Ovary (tissue), 7 donors: ENCODE measurements at regions not wholly inside any gene's neighbourhood (a gene's known extent, or its start where the extent isn't known, plus 50 kb on each side); places are given as distances from the start of the nearest gene placed in this dataset.

Source experiments
- DNase-seq, 5 donors: peaks; one replicate each; pipeline ENCODE4 v3.0.0-alpha.2; 2019 to 2020
- H3K27ac ChIP-seq, 2 donors: fragments of 200-600 bp; one replicate each; pipeline versions ENCODE4 v1.5.1 to v1.8.0; 2019 to 2022
- H3K27me3 ChIP-seq: fragments of 200-600 bp; one replicate; pipeline ENCODE4 v1.8.0; 2022
- H3K36me3 ChIP-seq: fragments of 200-600 bp; sonication (generic); one replicate; pipeline ENCODE4 v1.5.1; 2019
- H3K4me1 ChIP-seq: one replicate; pipeline ENCODE4 v1.8.1; 2013; ENCODE audit warnings: mild to moderate bottlenecking, moderate library complexity; ENCODE audit not compliant: insufficient read depth
- H3K4me3 ChIP-seq: fragments of 200-600 bp; sonication (generic); one replicate; pipeline ENCODE4 v1.5.1; 2017
- H3K9me3 ChIP-seq, 2 donors: fragments of 200-600 bp in 1 of 2; sonication (generic) in 1 of 2; one replicate each; pipeline versions ENCODE4 v1.5.1 to v1.8.1; 2013 to 2019; ENCODE audit warnings: mild to moderate bottlenecking in 1 of 2, moderate library complexity in 1 of 2
- EP300 ChIP-seq: sonication (generic); formaldehyde crosslinking; IDR thresholded peaks from one replicate; pipeline ENCODE4 v1.6.1; 2017; ENCODE audit warnings: antibody characterized with exemption
- POLR2A ChIP-seq: fragments of 450-650 bp; IDR thresholded peaks from one replicate; pipeline ENCODE4 v1.6.1; 2017; ENCODE audit warnings: antibody characterized with exemption, mild to moderate bottlenecking, moderate library complexity
- WGBS, 3 donors: extraction: QIAGEN DNeasy Blood & Tissue Kit in 1 of 3; methylation state at CpG; one replicate each; pipeline versions ENCODE4 v1.1.5 to v1.1.7; 2013 to 2017; 5-methylcytosine and 5-hydroxymethylcytosine counted together
- intact Hi-C, 4 donors: fragments of 100-400 bp; cut with DNase I; formaldehyde crosslinking; loops; one replicate each; pipeline versions ENCODE4 v1.11.0 to v1.15.1; 2022 to 2023
- TF ChIP-seq, protein P1 (sequence below), 3 donors: fragments of 450-650 bp in 2 of 3; fragments of 200-600 bp in 1 of 3; IDR thresholded peaks; one replicate each; pipeline versions ENCODE4 v1.5.1 to v1.8.0; 2016 to 2022; ENCODE audit warnings: antibody characterized with exemption in 3 of 3, mild to moderate bottlenecking in 1 of 3
- donor health status: DM: no; HTN: no; CAD: no; lungs with moderate emphysema.
- donor health status: DM: no; HTN: no; CAD: no.
- donor health status: Bipolar disorder and iron deficiency.
- donor health status: DM: no; HTN: no; CAD: no.
- donor health status: DM: yes; HTN: yes; CAD: no.

DNA sequence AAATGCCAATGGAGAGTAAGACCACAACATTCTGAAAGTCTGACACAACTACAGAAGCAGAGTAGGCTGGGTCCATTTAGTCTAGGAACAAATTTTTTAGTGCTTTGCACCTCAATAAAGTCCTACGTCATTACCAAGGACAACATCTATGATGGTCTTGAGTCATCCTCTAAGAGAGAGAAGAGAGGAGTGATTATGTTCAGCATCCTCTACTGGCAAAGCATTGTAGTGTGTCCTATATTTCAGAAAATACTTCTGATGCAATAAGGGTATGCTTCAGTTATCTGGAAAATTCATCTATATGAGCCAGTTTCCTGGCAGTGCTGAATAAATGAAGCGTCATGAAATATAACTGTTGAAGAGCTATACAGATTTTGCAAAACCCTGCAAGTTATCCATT is 95.6 kb downstream of the P2RY1 start:
- TF ChIP-seq, protein P1, sequence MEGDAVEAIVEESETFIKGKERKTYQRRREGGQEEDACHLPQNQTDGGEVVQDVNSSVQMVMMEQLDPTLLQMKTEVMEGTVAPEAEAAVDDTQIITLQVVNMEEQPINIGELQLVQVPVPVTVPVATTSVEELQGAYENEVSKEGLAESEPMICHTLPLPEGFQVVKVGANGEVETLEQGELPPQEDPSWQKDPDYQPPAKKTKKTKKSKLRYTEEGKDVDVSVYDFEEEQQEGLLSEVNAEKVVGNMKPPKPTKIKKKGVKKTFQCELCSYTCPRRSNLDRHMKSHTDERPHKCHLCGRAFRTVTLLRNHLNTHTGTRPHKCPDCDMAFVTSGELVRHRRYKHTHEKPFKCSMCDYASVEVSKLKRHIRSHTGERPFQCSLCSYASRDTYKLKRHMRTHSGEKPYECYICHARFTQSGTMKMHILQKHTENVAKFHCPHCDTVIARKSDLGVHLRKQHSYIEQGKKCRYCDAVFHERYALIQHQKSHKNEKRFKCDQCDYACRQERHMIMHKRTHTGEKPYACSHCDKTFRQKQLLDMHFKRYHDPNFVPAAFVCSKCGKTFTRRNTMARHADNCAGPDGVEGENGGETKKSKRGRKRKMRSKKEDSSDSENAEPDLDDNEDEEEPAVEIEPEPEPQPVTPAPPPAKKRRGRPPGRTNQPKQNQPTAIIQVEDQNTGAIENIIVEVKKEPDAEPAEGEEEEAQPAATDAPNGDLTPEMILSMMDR (IDR thresholded peaks at IDR 0.05): no peak
- TF ChIP-seq POLR2A (no peak), EP300 (no peak)
- intact Hi-C loops: no loop called here
- H3K9me3 ChIP-seq: no peaks in the 10 kb centered on the region

DNA sequence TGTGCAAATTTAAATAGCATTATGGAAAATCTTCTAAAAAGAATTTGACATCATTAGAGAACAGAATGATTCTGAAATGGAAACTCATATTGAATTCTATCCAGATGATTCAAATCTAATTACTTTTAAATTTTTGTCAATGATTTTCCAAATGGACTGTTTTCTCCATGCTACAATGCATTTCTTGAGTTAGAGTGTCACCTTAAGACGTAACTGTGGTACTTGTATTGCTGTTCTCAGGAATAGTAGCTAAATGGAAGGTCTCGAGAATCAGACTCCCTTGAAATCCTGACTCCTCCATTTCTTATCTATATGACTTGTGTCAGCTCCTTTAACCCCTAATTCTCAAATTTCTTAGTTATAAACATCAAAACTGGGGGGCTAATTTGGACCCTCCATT is 102.3 kb downstream of the P2RY1 start:
- H3K36me3 ChIP-seq: no peaks in the 10 kb centered on the region
- H3K27ac ChIP-seq: no peak overlapping the region
- no peak overlapping the region for H3K4me3 ChIP-seq
- H3K27me3 ChIP-seq: no peaks in the 10 kb centered on the region
- 15 to 19% (median 18%) methylated on average over 2 of the region's 2 CpGs for WGBS, 3 donors
- DNase-seq: no peak
- no peaks in the 10 kb centered on the region for H3K4me1 ChIP-seq
- no peaks in the 10 kb centered on the region for H3K9me3 ChIP-seq
- TF ChIP-seq EP300 (no peak), POLR2A (no peak)
- TF ChIP-seq, protein P1 (IDR thresholded peaks at IDR 0.05): no peak
- intact Hi-C loops: no loop called here

More for the DNA sequence above, 95.6 kb downstream of the P2RY1 start:
- DNase-seq: no peak
- H3K27me3 ChIP-seq: no peaks in the 10 kb centered on the region
- no peaks in the 10 kb centered on the region for H3K36me3 ChIP-seq
- H3K4me3 ChIP-seq: no peak overlapping the region
- H3K27ac ChIP-seq: no peak overlapping the region
- WGBS, 3 donors: 89 to 94% (median 91%) methylated on average over 2 of the region's 2 CpGs
- H3K4me1 ChIP-seq: no peaks in the 10 kb centered on the region

DNA sequence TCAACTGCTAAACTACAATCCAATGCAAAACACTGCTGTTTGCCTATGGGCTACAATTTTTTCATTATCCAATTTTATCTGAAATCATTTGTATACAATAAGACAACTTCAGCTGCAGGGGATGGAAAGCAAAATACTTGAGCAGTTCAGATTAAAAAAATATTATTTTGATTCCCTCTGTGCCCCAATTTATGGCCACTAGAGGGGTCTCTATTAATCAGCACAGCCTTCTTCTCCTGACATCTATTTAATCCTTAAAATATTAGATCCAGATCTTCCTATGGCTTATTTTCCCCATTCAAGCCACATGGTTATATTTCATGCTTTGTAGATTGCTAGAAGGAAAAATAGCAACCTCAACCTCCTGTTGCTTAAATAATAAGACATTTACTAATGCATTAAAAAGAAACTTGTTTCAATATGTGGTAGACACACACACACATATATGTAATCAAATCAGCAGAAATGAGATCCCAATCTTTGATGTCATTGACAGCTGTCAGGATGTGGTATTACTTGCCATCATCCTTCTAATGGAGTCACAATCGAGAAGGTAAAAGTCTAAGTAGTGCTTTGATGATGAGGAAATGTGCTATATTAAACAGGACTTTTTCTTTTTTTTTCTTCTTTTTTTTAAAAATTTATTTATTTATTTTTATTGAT is 104.2 kb downstream of the P2RY1 start:
- intact Hi-C loops: no loop called here
- H3K9me3 ChIP-seq: no peaks in the 10 kb centered on the region
- TF ChIP-seq, protein P1 (IDR thresholded peaks at IDR 0.05): no peak
- TF ChIP-seq EP300 (no peak), POLR2A (no peak)
- DNase-seq: no peak
- WGBS, 3 donors: 92 to 95% (median 93%) methylated on average over 1 of the region's 1 CpG
- no peaks in the 10 kb centered on the region for H3K4me1 ChIP-seq
- H3K36me3 ChIP-seq: no peaks in the 10 kb centered on the region
- no peak overlapping the region for H3K27ac ChIP-seq
- no peaks in the 10 kb centered on the region for H3K27me3 ChIP-seq
- H3K4me3 ChIP-seq: no peak overlapping the region

DNA sequence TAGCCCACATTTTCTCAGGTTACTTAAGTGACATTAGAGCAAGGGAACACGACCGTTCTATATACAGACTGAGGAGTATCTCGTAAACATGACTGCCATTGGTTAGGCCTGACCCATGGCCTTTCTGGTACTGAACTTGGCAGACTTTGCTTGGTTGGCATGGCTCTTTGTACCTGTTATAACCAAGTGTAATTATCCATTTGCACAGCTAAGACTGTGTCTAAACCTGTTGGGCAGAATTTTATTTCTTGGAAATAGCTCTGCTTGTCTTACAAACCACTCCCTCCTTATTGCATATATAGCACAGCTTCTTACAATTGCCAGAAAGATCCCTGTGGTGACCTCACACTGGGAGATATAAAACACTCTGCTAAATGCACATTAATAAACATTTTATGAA is 106.9 kb downstream of the P2RY1 start:
- TF ChIP-seq EP300 (no peak), POLR2A (no peak)
- TF ChIP-seq, protein P1 (IDR thresholded peaks at IDR 0.05): no peak
- H3K27me3 ChIP-seq: no peaks in the 10 kb centered on the region
- 83 to 90% (median 83%) methylated on average over 3 of the region's 3 CpGs for WGBS, 3 donors
- DNase-seq: no peak
- H3K4me3 ChIP-seq: no peak overlapping the region
- H3K4me1 ChIP-seq: no peaks in the 10 kb centered on the region
- H3K36me3 ChIP-seq: no peaks in the 10 kb centered on the region
- intact Hi-C loops: no loop called here
- H3K9me3 ChIP-seq: no peaks in the 10 kb centered on the region
- no peak overlapping the region for H3K27ac ChIP-seq
